Testis (tissue), 2 donors: ENCODE measurements at regions not wholly inside any gene's neighbourhood (a gene's known extent, or its start where the extent isn't known, plus 50 kb on each side); places are given as distances from the start of the nearest gene placed in this dataset.

ENCODE experiments used
- POLR2A ChIP-seq: fragments of 450-650 bp; IDR thresholded peaks from one replicate; pipeline ENCODE4 v1.6.1; 2017; ENCODE audit warnings: antibody characterized with exemption, mild to moderate bottlenecking, moderate library complexity
- TF ChIP-seq, protein P1 (sequence below), 3 experiments: fragments of 450-650 bp in 2 of 3; fragments of 200-600 bp in 1 of 3; sonication (generic) in 1 of 3; IDR thresholded peaks; one replicate each; pipeline ENCODE4 v1.5.1; 2016 to 2019; ENCODE audit warnings: antibody characterized with exemption in 3 of 3, mild to moderate bottlenecking in 2 of 3, moderate library complexity in 1 of 3

DNA sequence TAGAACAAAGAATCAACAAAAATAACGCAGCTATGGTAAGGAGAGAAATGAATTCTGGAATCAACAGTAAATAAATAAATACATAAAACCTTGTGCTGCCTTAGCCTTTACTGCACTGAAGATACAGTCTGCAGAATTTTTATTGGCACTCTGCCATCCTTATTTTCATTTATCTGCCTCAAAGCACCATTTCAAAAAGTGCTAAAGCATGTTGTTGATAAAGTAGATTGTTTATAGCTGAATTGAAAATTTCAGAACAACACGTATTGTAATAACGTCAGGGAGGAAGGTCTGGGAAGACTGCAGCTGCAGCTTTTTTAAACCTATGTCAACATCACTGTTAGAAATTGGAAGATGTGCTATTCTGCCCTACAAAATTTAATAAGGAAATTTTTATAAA lies 787.2 kb downstream of the PLCL1 start:
- TF ChIP-seq, protein P1, sequence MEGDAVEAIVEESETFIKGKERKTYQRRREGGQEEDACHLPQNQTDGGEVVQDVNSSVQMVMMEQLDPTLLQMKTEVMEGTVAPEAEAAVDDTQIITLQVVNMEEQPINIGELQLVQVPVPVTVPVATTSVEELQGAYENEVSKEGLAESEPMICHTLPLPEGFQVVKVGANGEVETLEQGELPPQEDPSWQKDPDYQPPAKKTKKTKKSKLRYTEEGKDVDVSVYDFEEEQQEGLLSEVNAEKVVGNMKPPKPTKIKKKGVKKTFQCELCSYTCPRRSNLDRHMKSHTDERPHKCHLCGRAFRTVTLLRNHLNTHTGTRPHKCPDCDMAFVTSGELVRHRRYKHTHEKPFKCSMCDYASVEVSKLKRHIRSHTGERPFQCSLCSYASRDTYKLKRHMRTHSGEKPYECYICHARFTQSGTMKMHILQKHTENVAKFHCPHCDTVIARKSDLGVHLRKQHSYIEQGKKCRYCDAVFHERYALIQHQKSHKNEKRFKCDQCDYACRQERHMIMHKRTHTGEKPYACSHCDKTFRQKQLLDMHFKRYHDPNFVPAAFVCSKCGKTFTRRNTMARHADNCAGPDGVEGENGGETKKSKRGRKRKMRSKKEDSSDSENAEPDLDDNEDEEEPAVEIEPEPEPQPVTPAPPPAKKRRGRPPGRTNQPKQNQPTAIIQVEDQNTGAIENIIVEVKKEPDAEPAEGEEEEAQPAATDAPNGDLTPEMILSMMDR (IDR thresholded peaks at IDR 0.05), result no peak
- no peak for TF ChIP-seq POLR2A
